ENCODE measurements at regions not wholly inside any gene's neighbourhood (a gene's known extent, or its start where the extent isn't known, plus 50 kb on each side); places are given as distances from the start of the nearest gene placed in this dataset.

- Histone ChIP-seq H3K9me3 (ENCODE audit: low read depth) (no peaks in the 10 kb centered on the region), H3K9ac (no peak overlapping the region), H4K20me1 (ENCODE audit: insufficient read depth) (no peaks in the 10 kb centered on the region), H3K27me3 (replicated peaks; ENCODE audit: insufficient read depth) (no peaks in the 10 kb centered on the region), H3K4me2 (ENCODE audit: unreplicated experiment) (no peak overlapping the region), H3K4me3 (no peak overlapping the region), H2AFZ (no peak overlapping the region), H3K79me2 (ENCODE audit: insufficient read depth) (no peaks in the 10 kb centered on the region), H3K9me2 (ENCODE audit: insufficient read depth) (no peaks in the 10 kb centered on the region), H3K27ac (no peak overlapping the region), H3K36me3 (ENCODE audit: low read depth) (no peaks in the 10 kb centered on the region), H3F3A (ENCODE audit: insufficient read depth) (no peaks in the 10 kb centered on the region), H3K4me1 (ENCODE audit: insufficient read depth) (no peaks in the 10 kb centered on the region)
- in situ Hi-C loops (cut with MboI) = no loop called here
- no peak for DNase-seq
- WGBS, 2 experiments (ENCODE audit: low coverage in 1 of 2, low lambda C conversion rate in 2 of 2, missing lambda C conversion rate in 2 of 2) = 93% methylated on average over 4 of the region's 4 CpGs
- TF ChIP-seq EZH2phosphoT487 (IDR thresholded peaks at IDR 0.05; ENCODE audit: insufficient read depth, low read depth) (no peak), EZH2 (IDR thresholded peaks at IDR 0.05; ENCODE audit: insufficient read depth, poor library complexity, severe bottlenecking) (no peak)
These were observed 159.4 kb downstream of the HS3ST3A1 start for GRCh38 chr17:13442361-13442760.

- 59 to 72% methylated on average over 1 of the region's 1 CpG for WGBS, 2 experiments (ENCODE audit: low coverage in 1 of 2, low lambda C conversion rate in 2 of 2, missing lambda C conversion rate in 2 of 2)
- DNase-seq = no peak
These were observed 159.9 kb downstream of the HS3ST3A1 start for GRCh38 chr17:13441873-13442272.

GRCh38 chr17:13437966-13438779, 163.6 kb downstream of the HS3ST3A1 start:
- Histone ChIP-seq H3K36me3 (ENCODE audit: low read depth) (no peaks in the 10 kb centered on the region), H3K9me2 (ENCODE audit: insufficient read depth) (no peaks in the 10 kb centered on the region), H2AFZ (no peak overlapping the region), H3K27ac (no peak overlapping the region), H3K79me2 (ENCODE audit: insufficient read depth) (no peaks in the 10 kb centered on the region), H3K4me1 (ENCODE audit: insufficient read depth) (no peaks in the 10 kb centered on the region), H3K4me2 (ENCODE audit: unreplicated experiment) (no peak overlapping the region), H3K9ac (no peak overlapping the region), H3K27me3 (replicated peaks; ENCODE audit: insufficient read depth) (no peaks in the 10 kb centered on the region), H3K9me3 (ENCODE audit: low read depth) (no peaks in the 10 kb centered on the region), H4K20me1 (ENCODE audit: insufficient read depth) (no peaks in the 10 kb centered on the region), H3F3A (ENCODE audit: insufficient read depth) (no peaks in the 10 kb centered on the region), H3K4me3 (no peak overlapping the region)
- TF ChIP-seq EZH2 (IDR thresholded peaks at IDR 0.05; ENCODE audit: insufficient read depth, poor library complexity, severe bottlenecking) (no peak), EZH2phosphoT487 (IDR thresholded peaks at IDR 0.05; ENCODE audit: insufficient read depth, low read depth) (no peak)
- 74 to 75% methylated on average over 17 of the region's 17 CpGs for WGBS, 2 experiments (ENCODE audit: low coverage in 1 of 2, low lambda C conversion rate in 2 of 2, missing lambda C conversion rate in 2 of 2)
- peak; percentile 31 for DNase-seq
- in situ Hi-C loops (cut with MboI) = no loop called here

More at GRCh38 chr17:13441873-13442272, 159.9 kb downstream of the HS3ST3A1 start:
- TF ChIP-seq EZH2phosphoT487 (IDR thresholded peaks at IDR 0.05; ENCODE audit: insufficient read depth, low read depth) (no peak), EZH2 (IDR thresholded peaks at IDR 0.05; ENCODE audit: insufficient read depth, poor library complexity, severe bottlenecking) (no peak)
- Histone ChIP-seq H3K4me3 (no peak overlapping the region), H3K9me2 (ENCODE audit: insufficient read depth) (no peaks in the 10 kb centered on the region), H4K20me1 (ENCODE audit: insufficient read depth) (no peaks in the 10 kb centered on the region), H3K4me1 (ENCODE audit: insufficient read depth) (no peaks in the 10 kb centered on the region), H3K9ac (no peak overlapping the region), H3K4me2 (ENCODE audit: unreplicated experiment) (no peak overlapping the region), H2AFZ (no peak overlapping the region), H3K9me3 (ENCODE audit: low read depth) (no peaks in the 10 kb centered on the region), H3K27ac (no peak overlapping the region), H3K27me3 (replicated peaks; ENCODE audit: insufficient read depth) (no peaks in the 10 kb centered on the region), H3K36me3 (ENCODE audit: low read depth) (no peaks in the 10 kb centered on the region), H3F3A (ENCODE audit: insufficient read depth) (no peaks in the 10 kb centered on the region), H3K79me2 (ENCODE audit: insufficient read depth) (no peaks in the 10 kb centered on the region)
- in situ Hi-C loops (cut with MboI) = no loop called here

GRCh38 chr17:13435230-13435629, 166.5 kb downstream of the HS3ST3A1 start:
- no peak for DNase-seq
- no peaks in the 10 kb centered on the region for H3K4me1 ChIP-seq (ENCODE audit: insufficient read depth)
- no peak for TF ChIP-seq EZH2 (IDR thresholded peaks at IDR 0.05; ENCODE audit: insufficient read depth, poor library complexity, severe bottlenecking)
- TF ChIP-seq EZH2phosphoT487 (IDR thresholded peaks at IDR 0.05; ENCODE audit: insufficient read depth, low read depth) = no peak
- H3K4me2 ChIP-seq (ENCODE audit: unreplicated experiment) = no peak overlapping the region
- H3K27ac ChIP-seq = no peak overlapping the region
- in situ Hi-C loops (cut with MboI) = no loop called here
- no peaks in the 10 kb centered on the region for H3K79me2 ChIP-seq (ENCODE audit: insufficient read depth)
- no peaks in the 10 kb centered on the region for H3K27me3 ChIP-seq (replicated peaks; ENCODE audit: insufficient read depth)
- no peak overlapping the region for H2AFZ ChIP-seq
- WGBS, 2 experiments (ENCODE audit: low coverage in 1 of 2, low lambda C conversion rate in 2 of 2, missing lambda C conversion rate in 2 of 2) = 96 to 97% methylated on average over 3 of the region's 3 CpGs
- no peaks in the 10 kb centered on the region for H3K36me3 ChIP-seq (ENCODE audit: low read depth)
- no peaks in the 10 kb centered on the region for H3K9me3 ChIP-seq (ENCODE audit: low read depth)
- no peaks in the 10 kb centered on the region for H4K20me1 ChIP-seq (ENCODE audit: insufficient read depth)
- H3K4me3 ChIP-seq = no peak overlapping the region
- no peak overlapping the region for H3K9ac ChIP-seq
- peaks cover 5% of the 10 kb centered on the region for H3F3A ChIP-seq (ENCODE audit: insufficient read depth)
- H3K9me2 ChIP-seq (ENCODE audit: insufficient read depth) = no peaks in the 10 kb centered on the region

Measured in GM23248 (cell line).